A673 (cell line): ENCODE measurements at regions not wholly inside any gene's neighbourhood (a gene's known extent, or its start where the extent isn't known, plus 50 kb on each side); places are given as distances from the start of the nearest gene placed in this dataset.

Experiments used
- BruUV-seq: library from RNA; stranded (reverse); fragments of 400-500 nt; replicated peaks from 2 replicates; lab custom pipeline; 2021; lab: Mats Ljungman, UMichigan
- CTCF ChIA-PET: fragments of 300-600 bp; sonication (Branson Sonifier 250); formaldehyde crosslinking; loops from one replicate; lab custom pipeline; 2022; ENCODE audit warnings: antibody characterized with exemption; lab: Charles Lee
- POLR2A ChIA-PET: fragments of 300-600 bp; sonication (Branson Sonifier 250); formaldehyde crosslinking; loops from one replicate; lab custom pipeline; 2022; ENCODE audit warnings: antibody characterized with exemption; ENCODE audit not compliant: low non-redundant PET; lab: Charles Lee
- DNase-seq: peaks from one replicate; pipeline ENCODE4 v3.0.0-alpha.2; 2015; ENCODE audit warnings: low spot score
- H3K27ac ChIP-seq: fragments of 200-600 bp; sonication (generic); 2 replicates; pipeline ENCODE4 v1.5.1; 2016; ENCODE audit warnings: mixed run types, low read depth, mild to moderate bottlenecking, mixed read lengths, antibody characterized with exemption, low read length; ENCODE audit not compliant: poor library complexity, severe bottlenecking
- H3K27me3 ChIP-seq: fragments of 200-600 bp; sonication (generic); replicated peaks from 2 replicates; pipeline ENCODE4 v1.6.1; 2017; ENCODE audit warnings: mixed run types, low read depth, mild to moderate bottlenecking, mixed read lengths, antibody characterized with exemption, low read length; ENCODE audit not compliant: insufficient read depth, poor library complexity
- H3K36me3 ChIP-seq: fragments of 200-600 bp; sonication (generic); 2 replicates; pipeline ENCODE4 v1.6.1; 2016; ENCODE audit warnings: mixed run types, mild to moderate bottlenecking, mixed read lengths, antibody characterized with exemption, low read length; ENCODE audit not compliant: insufficient read depth, poor library complexity, severe bottlenecking
- H3K4me1 ChIP-seq: fragments of 200-600 bp; sonication (generic); 2 replicates; pipeline ENCODE4 v1.6.1; 2017; ENCODE audit warnings: mixed run types, mild to moderate bottlenecking, mixed read lengths, antibody characterized with exemption, low read length; ENCODE audit not compliant: insufficient read depth, poor library complexity, severe bottlenecking
- H3K4me3 ChIP-seq: fragments of 200-600 bp; sonication (generic); 2 replicates; pipeline ENCODE4 v1.5.1; 2016; ENCODE audit warnings: low read depth, mixed run types, mild to moderate bottlenecking, mixed read lengths, low read length; ENCODE audit not compliant: poor library complexity, severe bottlenecking
- H3K9me3 ChIP-seq: fragments of 200-600 bp; sonication (generic); 2 replicates; pipeline ENCODE4 v1.6.1; 2016; ENCODE audit warnings: mixed run types, low read depth, mild to moderate bottlenecking, mixed read lengths, antibody characterized with exemption, low read length; ENCODE audit not compliant: poor library complexity, severe bottlenecking
- CTCF ChIP-seq: fragments of 300-800, 200-600 bp; sonication (generic); conservative IDR thresholded peaks from 2 replicates; pipeline ENCODE4 v1.5.1; 2017; ENCODE audit warnings: low read depth, mild to moderate bottlenecking, antibody characterized with exemption, low read length, moderate library complexity, mixed read lengths
- EZH2 ChIP-seq: fragments of 200-600 bp; sonication (generic); IDR thresholded peaks from 2 replicates; pipeline ENCODE4 v1.6.1; 2017; ENCODE audit warnings: borderline replicate concordance, low read depth, mild to moderate bottlenecking, mixed read lengths, antibody characterized with exemption, low read length; ENCODE audit not compliant: poor library complexity, severe bottlenecking
- intact Hi-C: fragments of 100-400 bp; cut with micrococcal nuclease; formaldehyde crosslinking; loops from one replicate; pipeline ENCODE4 v1.10.0; 2022; ENCODE audit not compliant: unreplicated experiment

DNA sequence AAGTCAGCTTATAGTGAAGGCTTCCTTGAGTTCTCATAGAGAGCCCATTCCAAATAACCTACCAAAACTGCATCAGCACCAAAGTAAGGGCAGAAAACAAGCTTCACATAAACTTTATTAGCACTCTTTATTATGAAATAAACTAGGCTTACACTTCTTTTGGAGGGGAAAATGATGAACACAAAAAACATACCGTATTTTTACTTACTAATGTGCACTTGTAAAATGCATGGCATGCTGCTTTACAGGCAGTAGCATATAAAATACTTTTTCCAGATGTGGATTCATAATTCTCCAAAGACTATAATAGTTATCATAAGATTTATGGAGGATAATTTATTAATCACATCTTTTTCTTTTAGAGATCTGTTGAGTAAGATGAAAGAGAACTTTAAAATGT is 133.9 kb downstream of the OSR1 start:
- BruUV-seq = no TSS peak
- CTCF ChIA-PET = no interaction called here

GRCh38 chr2:19224011-19224410 is 134.4 kb downstream of the OSR1 start:
- ChIA-PET CTCF (no interaction called here), POLR2A (no interaction called here)
- Histone ChIP-seq H3K4me3 (no peak overlapping the region), H3K27ac (no peak overlapping the region), H3K27me3 (no peaks in the 10 kb centered on the region), H3K36me3 (no peaks in the 10 kb centered on the region), H3K4me1 (no peaks in the 10 kb centered on the region), H3K9me3 (no peaks in the 10 kb centered on the region)
- no peak for DNase-seq
- intact Hi-C loops = no loop called here
- TF ChIP-seq CTCF (no peak), EZH2 (no peak)
- no TSS peak for BruUV-seq

More for the DNA sequence above, 133.9 kb downstream of the OSR1 start:
- DNase-seq = no peak
- H3K27me3 ChIP-seq = no peaks in the 10 kb centered on the region
- POLR2A ChIA-PET = no interaction called here
- no peaks in the 10 kb centered on the region for H3K36me3 ChIP-seq
- intact Hi-C loops = no loop called here
- no peaks in the 10 kb centered on the region for H3K4me1 ChIP-seq
- TF ChIP-seq EZH2 = no peak
- no peak for TF ChIP-seq CTCF
- no peak overlapping the region for H3K27ac ChIP-seq
- H3K4me3 ChIP-seq = no peak overlapping the region
- H3K9me3 ChIP-seq = no peaks in the 10 kb centered on the region

DNA sequence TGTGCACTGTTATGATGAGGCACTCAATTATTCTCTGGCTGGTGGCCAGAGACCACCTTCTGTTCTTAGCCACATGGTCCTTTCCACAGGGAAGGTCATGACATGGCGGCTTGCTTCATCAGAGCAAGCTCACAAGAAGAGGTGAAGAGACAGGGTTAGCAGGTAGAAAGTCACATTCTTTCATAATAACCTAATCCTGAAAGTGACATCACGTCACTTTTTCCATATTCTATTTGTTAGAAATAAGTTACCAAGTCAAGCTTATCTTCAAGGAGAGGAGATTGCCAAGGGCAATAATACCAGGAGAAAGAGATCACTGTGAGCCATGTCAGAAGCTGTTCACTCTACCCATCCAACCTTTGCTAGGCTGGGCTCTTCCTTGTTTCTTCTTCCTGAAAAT is 139.4 kb downstream of the OSR1 start:
- DNase-seq = no peak
- BruUV-seq = no TSS peak
- ChIA-PET POLR2A (no interaction called here), CTCF (no interaction called here)
- Histone ChIP-seq H3K27ac (no peak overlapping the region), H3K4me3 (no peak overlapping the region), H3K4me1 (no peaks in the 10 kb centered on the region), H3K27me3 (no peaks in the 10 kb centered on the region), H3K9me3 (no peaks in the 10 kb centered on the region), H3K36me3 (no peaks in the 10 kb centered on the region)
- TF ChIP-seq EZH2 (no peak), CTCF (no peak)
- intact Hi-C loops = no loop called here
